ENCODE measurements at regions not wholly inside any gene's neighbourhood (a gene's known extent, or its start where the extent isn't known, plus 50 kb on each side); places are given as distances from the start of the nearest gene placed in this dataset.

GRCh38 chrX:20438871-20439526 lies 172.3 kb upstream of the RPS6KA3 start:
- ATAC-seq (replicated peaks in 6 of 8), result no peak
- in situ Hi-C loops (cut with MboI; ENCODE audit: low pct_unique_long_range_greater_than_20kb in 2 of 9, low sequenced_read_pairs in 9 of 9, unreplicated experiment in 9 of 9), result loop anchor here in 3 of 9 experiments (25.0 kb wide), 1 partner anchor 177 kb away; the partner anchor contains the start of gene RPS6KA3 (in 3 of the 3)
- 69 to 100% (median 100%) methylated on average over 1 to 8 of the region's 9 CpGs; no CpG with 5 or more reads in 4 of the 10 experiments for WGBS, 10 experiments

GRCh38 chrX:20437683-20438082 lies 171.0 kb upstream of the RPS6KA3 start:
- Histone ChIP-seq H3K27ac (no peak overlapping the region), H3K4me3 (no peak overlapping the region), H3K4me1 (replicated peaks in 1 of 2) (no peaks in the 10 kb centered on the region)
- WGBS, 10 experiments, result 14 to 100% (median 29%) methylated on average over 1 of the region's 1 CpG; no CpG with 5 or more reads in 5 of the 10 experiments
- in situ Hi-C loops (cut with MboI; ENCODE audit: low pct_unique_long_range_greater_than_20kb in 2 of 9, low sequenced_read_pairs in 9 of 9, unreplicated experiment in 9 of 9), result loop anchor here in 3 of 9 experiments (25.0 kb wide), 1 partner anchor 175 kb away; the partner anchor contains the start of gene RPS6KA3 (in 3 of the 3)
- no peak for ATAC-seq (replicated peaks in 6 of 8)

More at GRCh38 chrX:20438871-20439526, 172.3 kb upstream of the RPS6KA3 start:
- Histone ChIP-seq H3K4me1 (replicated peaks in 1 of 2) (no peaks in the 10 kb centered on the region), H3K4me3 (no peak overlapping the region), H3K27ac (no peak overlapping the region)

GRCh38 chrX:20435913-20436312 lies 169.2 kb upstream of the RPS6KA3 start:
- no peaks in the 10 kb centered on the region for H3K4me1 ChIP-seq (replicated peaks in 1 of 2)
- in situ Hi-C loops (cut with MboI; ENCODE audit: low pct_unique_long_range_greater_than_20kb in 2 of 9, low sequenced_read_pairs in 9 of 9, unreplicated experiment in 9 of 9), result loop anchor here in 3 of 9 experiments (25.0 kb wide), 1 partner anchor 174 kb away; the partner anchor contains the start of gene RPS6KA3 (in 3 of the 3)
- H3K27ac ChIP-seq, result no peak overlapping the region
- no peak overlapping the region for H3K4me3 ChIP-seq
- ATAC-seq (replicated peaks in 6 of 8), result no peak
- WGBS, 10 experiments, result 20 to 100% (median 77%) methylated on average over 1 of the region's 1 CpG; no CpG with 5 or more reads in 6 of the 10 experiments

- no peaks in the 10 kb centered on the region for H3K4me1 ChIP-seq (replicated peaks in 1 of 2)
Measured at GRCh38 chrX:20434986-20435385, 168.3 kb upstream of the RPS6KA3 start.

GRCh38 chrX:20433388-20433775 lies 166.7 kb upstream of the RPS6KA3 start:
- H3K4me3 ChIP-seq, result no peak overlapping the region
- peak in 1 of 8 experiments; percentile 27 for ATAC-seq (replicated peaks in 6 of 8)
- WGBS, 10 experiments, result 50% methylated on average over 1 of the region's 1 CpG; no CpG with 5 or more reads in 9 of the 10 experiments
- in situ Hi-C loops (cut with MboI; ENCODE audit: low pct_unique_long_range_greater_than_20kb in 2 of 9, low sequenced_read_pairs in 9 of 9, unreplicated experiment in 9 of 9), result loop anchor here in 3 of 9 experiments (25.0 kb wide), 1 partner anchor 171 kb away; the partner anchor contains the start of gene RPS6KA3 (in 3 of the 3)
- H3K27ac ChIP-seq, result no peak overlapping the region
- no peaks in the 10 kb centered on the region for H3K4me1 ChIP-seq (replicated peaks in 1 of 2)

More at GRCh38 chrX:20434986-20435385, 168.3 kb upstream of the RPS6KA3 start:
- 0 to 80% (median 42%) methylated on average over 1 to 3 of the region's 3 CpGs; no CpG with 5 or more reads in 6 of the 10 experiments for WGBS, 10 experiments
- no peak overlapping the region for H3K27ac ChIP-seq
- H3K4me3 ChIP-seq, result no peak overlapping the region
- in situ Hi-C loops (cut with MboI; ENCODE audit: low pct_unique_long_range_greater_than_20kb in 2 of 9, low sequenced_read_pairs in 9 of 9, unreplicated experiment in 9 of 9), result loop anchor here in 3 of 9 experiments (25.0 kb wide), 1 partner anchor 173 kb away; the partner anchor contains the start of gene RPS6KA3 (in 3 of the 3)
- ATAC-seq (replicated peaks in 6 of 8), result no peak

GRCh38 chrX:20432746-20433387 lies 166.2 kb upstream of the RPS6KA3 start:
- no peak overlapping the region for H3K27ac ChIP-seq
- WGBS, 10 experiments, result 29 to 100% (median 73%) methylated on average over 1 to 2 of the region's 2 CpGs; no CpG with 5 or more reads in 4 of the 10 experiments
- in situ Hi-C loops (cut with MboI; ENCODE audit: low pct_unique_long_range_greater_than_20kb in 2 of 9, low sequenced_read_pairs in 9 of 9, unreplicated experiment in 9 of 9), result loop anchor here in 3 of 9 experiments (25.0 kb wide), 1 partner anchor 171 kb away; the partner anchor contains the start of gene RPS6KA3 (in 3 of the 3)
- no peak for ATAC-seq (replicated peaks in 6 of 8)
- H3K4me1 ChIP-seq (replicated peaks in 1 of 2), result no peaks in the 10 kb centered on the region
- H3K4me3 ChIP-seq, result no peak overlapping the region

- WGBS, 10 experiments, result 60 to 80% (median 65%) methylated on average over 1 to 3 of the region's 3 CpGs; no CpG with 5 or more reads in 6 of the 10 experiments
- Histone ChIP-seq H3K4me3 (no peak overlapping the region), H3K27ac (no peak overlapping the region), H3K4me1 (replicated peaks in 1 of 2) (no peaks in the 10 kb centered on the region)
- in situ Hi-C loops (cut with MboI; ENCODE audit: low pct_unique_long_range_greater_than_20kb in 2 of 9, low sequenced_read_pairs in 9 of 9, unreplicated experiment in 9 of 9), result loop anchor here in 3 of 9 experiments (25.0 kb wide), 1 partner anchor 170 kb away; the partner anchor contains the start of gene RPS6KA3 (in 3 of the 3)
- ATAC-seq (replicated peaks in 6 of 8), result no peak
Measured at GRCh38 chrX:20432048-20432447, 165.3 kb upstream of the RPS6KA3 start.

- H3K4me3 ChIP-seq, result no peak overlapping the region
- no peaks in the 10 kb centered on the region for H3K4me1 ChIP-seq (replicated peaks in 1 of 2)
- no peak for ATAC-seq (replicated peaks in 6 of 8)
- WGBS, 10 experiments, result 0 to 100% (median 33%) methylated on average over 1 of the region's 1 CpG; no CpG with 5 or more reads in 7 of the 10 experiments
- no peak overlapping the region for H3K27ac ChIP-seq
- in situ Hi-C loops (cut with MboI; ENCODE audit: low pct_unique_long_range_greater_than_20kb in 2 of 9, low sequenced_read_pairs in 9 of 9, unreplicated experiment in 9 of 9), result loop anchor here in 3 of 9 experiments (25.0 kb wide), 1 partner anchor 169 kb away; the partner anchor contains the start of gene RPS6KA3 (in 3 of the 3)
Measured at GRCh38 chrX:20431486-20431885, 164.8 kb upstream of the RPS6KA3 start.

GRCh38 chrX:20427173-20427770 lies 160.6 kb upstream of the RPS6KA3 start:
- 33 to 100% (median 70%) methylated on average over 1 to 3 of the region's 3 CpGs; no CpG with 5 or more reads in 5 of the 10 experiments for WGBS, 10 experiments
- no peak overlapping the region for H3K4me3 ChIP-seq
- no peak overlapping the region for H3K27ac ChIP-seq
- H3K4me1 ChIP-seq (replicated peaks in 1 of 2), result no peaks in the 10 kb centered on the region
- in situ Hi-C loops (cut with MboI; ENCODE audit: low pct_unique_long_range_greater_than_20kb in 2 of 9, low sequenced_read_pairs in 9 of 9, unreplicated experiment in 9 of 9), result loop anchor here in 3 of 9 experiments (25.0 kb wide), 1 partner anchor 165 kb away; the partner anchor contains the start of gene RPS6KA3 (in 3 of the 3)
- ATAC-seq (replicated peaks in 6 of 8), result no peak

GRCh38 chrX:20421697-20422096 lies 155.0 kb upstream of the RPS6KA3 start:
- Histone ChIP-seq H3K27ac (no peak overlapping the region), H3K4me1 (replicated peaks in 1 of 2) (no peaks in the 10 kb centered on the region), H3K4me3 (no peak overlapping the region)
- WGBS, 10 experiments, result 41 to 43% methylated on average over 1 to 2 of the region's 2 CpGs; no CpG with 5 or more reads in 8 of the 10 experiments
- in situ Hi-C loops (cut with MboI; ENCODE audit: low pct_unique_long_range_greater_than_20kb in 2 of 9, low sequenced_read_pairs in 9 of 9, unreplicated experiment in 9 of 9), result no loop called here
- no peak for ATAC-seq (replicated peaks in 6 of 8)

- Histone ChIP-seq H3K4me3 (no peak overlapping the region), H3K27ac (no peak overlapping the region), H3K4me1 (replicated peaks in 1 of 2) (no peaks in the 10 kb centered on the region)
- in situ Hi-C loops (cut with MboI; ENCODE audit: low pct_unique_long_range_greater_than_20kb in 2 of 9, low sequenced_read_pairs in 9 of 9, unreplicated experiment in 9 of 9), result no loop called here
- no peak for ATAC-seq (replicated peaks in 6 of 8)
- 33 to 100% (median 36%) methylated on average over 1 to 2 of the region's 2 CpGs; no CpG with 5 or more reads in 7 of the 10 experiments for WGBS, 10 experiments
Measured at GRCh38 chrX:20421275-20421674, 154.6 kb upstream of the RPS6KA3 start.

- Histone ChIP-seq H3K4me1 (replicated peaks in 1 of 2) (no peaks in the 10 kb centered on the region), H3K4me3 (no peak overlapping the region), H3K27ac (no peak overlapping the region)
- ATAC-seq (replicated peaks in 6 of 8), result no peak
- WGBS, 10 experiments, result 30 to 100% (median 53%) methylated on average over 1 to 2 of the region's 2 CpGs; no CpG with 5 or more reads in 6 of the 10 experiments
- in situ Hi-C loops (cut with MboI; ENCODE audit: low pct_unique_long_range_greater_than_20kb in 2 of 9, low sequenced_read_pairs in 9 of 9, unreplicated experiment in 9 of 9), result no loop called here
Measured at GRCh38 chrX:20420058-20420457, 153.3 kb upstream of the RPS6KA3 start.

All from motor neuron (in vitro differentiated cells).